Stomach (tissue), 4 donors: ENCODE measurements at regions not wholly inside any gene's neighbourhood (a gene's known extent, or its start where the extent isn't known, plus 50 kb on each side); places are given as distances from the start of the nearest gene placed in this dataset.

Experiments
- EP300 ChIP-seq: sonication (generic); formaldehyde crosslinking; IDR thresholded peaks from one replicate; pipeline ENCODE4 v1.6.1; 2017; ENCODE audit warnings: antibody characterized with exemption
- POLR2AphosphoS5 ChIP-seq, 3 donors: sonication (generic); formaldehyde crosslinking; IDR thresholded peaks; one replicate each; pipeline ENCODE4 v1.6.1; 2016; ENCODE audit warnings: antibody characterized with exemption in 3 of 3
- TF ChIP-seq, protein P1 (sequence below), 7 experiments: fragments of 450-650 bp in 4 of 7; fragments of 200-600 bp in 3 of 7; sonication (generic) in 3 of 7; IDR thresholded peaks; one replicate each; pipeline ENCODE4 v1.5.1; 2016 to 2019; ENCODE audit warnings: antibody characterized with exemption in 7 of 7, control low read depth in 2 of 7, mild to moderate bottlenecking in 1 of 7

DNA sequence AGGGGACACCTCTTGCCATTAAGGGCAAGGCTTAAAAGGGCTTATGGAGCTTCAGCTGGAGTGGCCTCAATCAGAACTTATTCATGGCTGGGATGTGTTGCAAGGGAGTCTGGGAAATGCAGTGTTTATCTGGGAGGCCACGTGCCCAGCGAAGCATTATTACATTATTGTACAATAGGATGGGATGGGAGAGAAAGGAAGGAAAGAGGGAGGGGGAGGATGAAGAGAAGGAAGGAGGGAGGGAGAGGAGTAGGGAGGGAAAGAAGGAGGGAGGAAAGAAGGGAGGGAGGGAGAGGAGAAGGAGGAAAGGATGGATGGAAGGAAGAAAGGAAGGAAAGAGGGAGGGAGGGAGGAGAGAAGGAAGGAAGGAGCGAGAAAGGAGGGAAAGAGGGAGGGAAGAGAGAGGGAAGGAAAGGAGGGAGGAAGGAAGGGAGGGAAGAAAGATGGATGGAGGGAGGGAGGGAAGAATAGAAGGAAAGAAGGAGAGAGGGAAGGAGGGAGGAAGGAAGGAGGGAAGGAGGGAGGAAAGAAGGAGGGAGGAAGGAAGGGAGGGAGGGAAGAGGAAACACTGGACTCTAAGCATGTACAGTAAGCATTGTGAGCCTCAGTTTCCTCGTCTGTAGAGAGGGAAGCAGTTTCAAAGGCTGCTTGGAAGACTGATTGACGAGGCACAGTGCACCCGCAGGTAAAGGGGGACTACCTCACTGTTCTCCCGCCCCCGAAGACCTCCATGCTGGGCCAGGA lies 62.2 kb downstream of the MYEOV start:
- TF ChIP-seq, protein P1, sequence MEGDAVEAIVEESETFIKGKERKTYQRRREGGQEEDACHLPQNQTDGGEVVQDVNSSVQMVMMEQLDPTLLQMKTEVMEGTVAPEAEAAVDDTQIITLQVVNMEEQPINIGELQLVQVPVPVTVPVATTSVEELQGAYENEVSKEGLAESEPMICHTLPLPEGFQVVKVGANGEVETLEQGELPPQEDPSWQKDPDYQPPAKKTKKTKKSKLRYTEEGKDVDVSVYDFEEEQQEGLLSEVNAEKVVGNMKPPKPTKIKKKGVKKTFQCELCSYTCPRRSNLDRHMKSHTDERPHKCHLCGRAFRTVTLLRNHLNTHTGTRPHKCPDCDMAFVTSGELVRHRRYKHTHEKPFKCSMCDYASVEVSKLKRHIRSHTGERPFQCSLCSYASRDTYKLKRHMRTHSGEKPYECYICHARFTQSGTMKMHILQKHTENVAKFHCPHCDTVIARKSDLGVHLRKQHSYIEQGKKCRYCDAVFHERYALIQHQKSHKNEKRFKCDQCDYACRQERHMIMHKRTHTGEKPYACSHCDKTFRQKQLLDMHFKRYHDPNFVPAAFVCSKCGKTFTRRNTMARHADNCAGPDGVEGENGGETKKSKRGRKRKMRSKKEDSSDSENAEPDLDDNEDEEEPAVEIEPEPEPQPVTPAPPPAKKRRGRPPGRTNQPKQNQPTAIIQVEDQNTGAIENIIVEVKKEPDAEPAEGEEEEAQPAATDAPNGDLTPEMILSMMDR (IDR thresholded peaks at IDR 0.05) = no peak
- TF ChIP-seq EP300 (no peak), POLR2AphosphoS5 (IDR thresholded peaks at IDR 0.05) (no peak)
